Psoas muscle (tissue), 7 donors: ENCODE measurements at regions not wholly inside any gene's neighbourhood (a gene's known extent, or its start where the extent isn't known, plus 50 kb on each side); places are given as distances from the start of the nearest gene placed in this dataset.

Experiments
- ATAC-seq, 4 donors: fragments of 200-7000 bp; cut with Tn5 transposase; one replicate each; pipeline ENCODE4 v1.9.1; 2020; ENCODE audit warnings: moderate library complexity in 3 of 4, mild to moderate bottlenecking in 2 of 4
- DNase-seq, 2 donors: peaks; one replicate each; pipeline ENCODE4 v3.0.0-alpha.2; 2020
- H3K27ac ChIP-seq: fragments of 200-600 bp; one replicate; pipeline ENCODE4 v1.8.0; 2022
- H3K27me3 ChIP-seq, 3 donors: fragments of 200-600 bp in 1 of 3; one replicate each; pipeline versions ENCODE4 v1.6.1 to v1.8.0; 2013 to 2022; ENCODE audit warnings: low read length in 2 of 3, mild to moderate bottlenecking in 2 of 3, moderate library complexity in 1 of 3; ENCODE audit not compliant: insufficient read depth in 3 of 3
- H3K36me3 ChIP-seq, 2 donors: fragments of 200-600 bp in 1 of 2; one replicate each; pipeline versions ENCODE4 v1.6.1 to v1.8.0; 2013 to 2022; ENCODE audit warnings: low read depth in 1 of 2, mild to moderate bottlenecking in 1 of 2, moderate library complexity in 1 of 2; ENCODE audit not compliant: insufficient read depth in 1 of 2
- H3K4me1 ChIP-seq: fragments of 200-600 bp; one replicate; pipeline ENCODE4 v1.8.0; 2022
- H3K4me3 ChIP-seq: fragments of 200-600 bp; one replicate; pipeline ENCODE4 v1.8.0; 2022; ENCODE audit warnings: mild to moderate bottlenecking
- H3K9me3 ChIP-seq: fragments of 200-600 bp; one replicate; pipeline ENCODE4 v1.8.0; 2022
- CTCF ChIP-seq: fragments of 200-600 bp; IDR thresholded peaks from one replicate; pipeline ENCODE4 v1.8.0; 2022; ENCODE audit warnings: antibody characterized with exemption
- WGBS, 3 donors: extraction: QIAGEN DNeasy Blood & Tissue Kit; methylation state at CpG; one replicate each; pipeline versions ENCODE4 v1.1.6 to v1.1.7; 2013; 5-methylcytosine and 5-hydroxymethylcytosine counted together
- intact Hi-C, 2 donors: fragments of 100-400 bp; cut with DNase I; formaldehyde crosslinking; loops; one replicate each; pipeline versions ENCODE4 v1.11.0 to v1.14.2; 2022
- donor health status: healthy with polysubstance abuse.
- donor health status: DM: no; HTN: no; CAD: no; lungs with moderate emphysema.
- donor health status: Bipolar disorder and iron deficiency.
- donor health status: healthy.
- donor health status: DM: yes; HTN: yes; CAD: no.
- donor health status: DM: no; HTN: no; CAD: no.
- donor health status: DM: yes; HTN: yes; CAD: no.

GRCh38 chrX:129000797-129001196 is 522.5 kb downstream of the SMARCA1 start:
- Histone ChIP-seq H3K4me3 (no peak overlapping the region), H3K9me3 (no peaks in the 10 kb centered on the region), H3K27me3 (no peaks in the 10 kb centered on the region), H3K27ac (no peak overlapping the region), H3K36me3 (no peaks in the 10 kb centered on the region), H3K4me1 (no peaks in the 10 kb centered on the region)
- TF ChIP-seq CTCF, result no peak
- WGBS, 3 donors, result 62 to 69% (median 67%) methylated on average over 1 of the region's 1 CpG
- ATAC-seq (no peak), DNase-seq (no peak)
- intact Hi-C loops, result no loop called here

GRCh38 chrX:129000018-129000417 is 523.3 kb downstream of the SMARCA1 start:
- no peak for ATAC-seq
- 49 to 59% (median 51%) methylated on average over 3 of the region's 3 CpGs for WGBS, 3 donors
- no peak overlapping the region for H3K27ac ChIP-seq
- H3K36me3 ChIP-seq, result no peaks in the 10 kb centered on the region
- H3K9me3 ChIP-seq, result no peaks in the 10 kb centered on the region
- no peak for TF ChIP-seq CTCF
- intact Hi-C loops, result no loop called here
- H3K4me3 ChIP-seq, result no peak overlapping the region
- DNase-seq, result no peak
- no peaks in the 10 kb centered on the region for H3K4me1 ChIP-seq
- H3K27me3 ChIP-seq, result no peaks in the 10 kb centered on the region

GRCh38 chrX:128992107-128992971 is 531.0 kb downstream of the SMARCA1 start:
- peaks cover 4% of the 10 kb centered on the region for H3K9me3 ChIP-seq
- intact Hi-C loops, result no loop called here
- no peak overlapping the region for H3K27ac ChIP-seq
- WGBS, 3 donors, result 59 to 85% (median 73%) methylated on average over 1 to 4 of the region's 4 CpGs
- H3K4me1 ChIP-seq, result no peaks in the 10 kb centered on the region
- ATAC-seq (no peak), DNase-seq (no peak)
- no peak overlapping the region for H3K4me3 ChIP-seq
- TF ChIP-seq CTCF, result no peak
- no peaks in the 10 kb centered on the region for H3K36me3 ChIP-seq
- no peaks in the 10 kb centered on the region for H3K27me3 ChIP-seq

- peak; percentile 28 for TF ChIP-seq CTCF
- DNase-seq, result no peak
- intact Hi-C loops, result no loop called here
- no peak for ATAC-seq
- Histone ChIP-seq H3K4me3 (no peak overlapping the region), H3K4me1 (no peaks in the 10 kb centered on the region), H3K27me3 (no peaks in the 10 kb centered on the region), H3K36me3 (no peaks in the 10 kb centered on the region), H3K9me3 (no peaks in the 10 kb centered on the region), H3K27ac (no peak overlapping the region)
- 5 to 9% (median 6%) methylated on average over 6 of the region's 6 CpGs for WGBS, 3 donors
Measured at GRCh38 chrX:128975745-128976144, 547.5 kb downstream of the SMARCA1 start.

- ATAC-seq, result no peak
Measured at GRCh38 chrX:128973033-128973432, 550.3 kb downstream of the SMARCA1 start.

More at GRCh38 chrX:128973033-128973432, 550.3 kb downstream of the SMARCA1 start:
- no peak overlapping the region for H3K4me3 ChIP-seq
- intact Hi-C loops, result no loop called here
- 58 to 80% (median 71%) methylated on average over 3 of the region's 3 CpGs for WGBS, 3 donors
- H3K4me1 ChIP-seq, result no peaks in the 10 kb centered on the region
- no peaks in the 10 kb centered on the region for H3K27me3 ChIP-seq
- no peak for DNase-seq
- H3K36me3 ChIP-seq, result no peaks in the 10 kb centered on the region
- TF ChIP-seq CTCF, result no peak
- no peak overlapping the region for H3K27ac ChIP-seq
- no peaks in the 10 kb centered on the region for H3K9me3 ChIP-seq
